ENCODE measurements at regions not wholly inside any gene's neighbourhood (a gene's known extent, or its start where the extent isn't known, plus 50 kb on each side); places are given as distances from the start of the nearest gene placed in this dataset.

GRCh38 chr11:128357073-128357472, 230.3 kb downstream of the ETS1 start:
- Histone ChIP-seq H3K4me2 (ENCODE audit: low read depth, low read length) (no peak overlapping the region), H2AK9ac (replicated peaks; ENCODE audit: low read depth, low read length, poor library complexity) (no peak overlapping the region), H3K14ac (replicated peaks; ENCODE audit: low read depth, low read length) (no peak overlapping the region), H2BK5ac (ENCODE audit: low read depth, low read length, poor library complexity, severe bottlenecking) (no peak overlapping the region), H3K36me3 (ENCODE audit: control insufficient read depth, insufficient read depth, low read length) (no peaks in the 10 kb centered on the region), H3K9me3 (ENCODE audit: control insufficient read depth, insufficient read depth, low read length) (no peaks in the 10 kb centered on the region), H2BK120ac (ENCODE audit: low read depth, low read length) (no peak overlapping the region), H3K27me3 (ENCODE audit: control insufficient read depth, insufficient read depth, low read length) (no peaks in the 10 kb centered on the region), H3K27ac (ENCODE audit: insufficient read depth, low read length) (no peak overlapping the region), H3K4ac (ENCODE audit: low read depth, low read length) (no peak overlapping the region), H2BK15ac (ENCODE audit: low read depth, low read length) (no peak overlapping the region), H3K4me1 (ENCODE audit: control insufficient read depth, insufficient read depth, low read length) (peaks cover 22% of the 10 kb centered on the region), H2AFZ (replicated peaks; ENCODE audit: low read length, poor library complexity) (no peak overlapping the region), H4K8ac (ENCODE audit: low read depth in 2 of 2, low read length in 2 of 2) (no peak overlapping the region), H3K79me1 (ENCODE audit: low read depth in 1 of 2, low read length in 2 of 2) (no peaks in the 10 kb centered on the region), H4K20me1 (ENCODE audit: insufficient read depth, low read length) (no peaks in the 10 kb centered on the region), H2BK20ac (ENCODE audit: low read depth, low read length) (no peak overlapping the region; the same call in 1 of the 2 replicates), H3K56ac (ENCODE audit: extremely low read depth, insufficient read depth, low read length) (no peak overlapping the region), H3K9ac (ENCODE audit: low read depth, low read length) (no peak overlapping the region), H3K18ac (ENCODE audit: low read depth, low read length) (no peak overlapping the region), H4K91ac (ENCODE audit: insufficient read depth, low read depth, low read length) (no peak overlapping the region), H3K9me1 (ENCODE audit: insufficient read depth, low read length) (peaks cover 17% of the 10 kb centered on the region), H3K23ac (ENCODE audit: low read depth, low read length) (no peak overlapping the region), H3K4me3 (ENCODE audit: insufficient read depth, low read depth, low read length) (no peak overlapping the region), H4K5ac (ENCODE audit: low read depth, low read length) (no peak overlapping the region), H2AK5ac (ENCODE audit: low read depth, low read length) (no peak overlapping the region)
- ChIA-PET POLR2A (ENCODE audit: unreplicated experiment) (no interaction called here), CTCF (interaction anchor here (0.7 kb wide), 1 partner anchor 10 kb away, joined by 3 read pairs; no protein-coding TSS in a partner anchor)
- TF ChIP-seq RFX5 (IDR thresholded peaks at IDR 0.05; ENCODE audit: low read depth, low read length) (no peak), BHLHE40 (IDR thresholded peaks at IDR 0.05; ENCODE audit: low read depth, low read length) (no peak), RAD21 (IDR thresholded peaks at IDR 0.05; ENCODE audit: low read length) (no peak), SMC3 (IDR thresholded peaks at IDR 0.05; ENCODE audit: low read depth, low read length) (no peak), MAFK (IDR thresholded peaks at IDR 0.05; ENCODE audit: low read depth, low read length) (no peak), NFE2L2 (IDR thresholded peaks at IDR 0.05; ENCODE audit: low read depth, low read length) (no peak), CHD1 (IDR thresholded peaks at IDR 0.05; ENCODE audit: low read depth, low read length) (no peak), POLR2A (IDR thresholded peaks at IDR 0.05; ENCODE audit: low read depth, low read length) (no peak), MAZ (IDR thresholded peaks at IDR 0.05; ENCODE audit: borderline replicate concordance, low read depth, low read length) (no peak), MXI1 (IDR thresholded peaks at IDR 0.05; ENCODE audit: borderline replicate concordance, low read depth, low read length) (no peak)
- TF ChIP-seq, protein P1, sequence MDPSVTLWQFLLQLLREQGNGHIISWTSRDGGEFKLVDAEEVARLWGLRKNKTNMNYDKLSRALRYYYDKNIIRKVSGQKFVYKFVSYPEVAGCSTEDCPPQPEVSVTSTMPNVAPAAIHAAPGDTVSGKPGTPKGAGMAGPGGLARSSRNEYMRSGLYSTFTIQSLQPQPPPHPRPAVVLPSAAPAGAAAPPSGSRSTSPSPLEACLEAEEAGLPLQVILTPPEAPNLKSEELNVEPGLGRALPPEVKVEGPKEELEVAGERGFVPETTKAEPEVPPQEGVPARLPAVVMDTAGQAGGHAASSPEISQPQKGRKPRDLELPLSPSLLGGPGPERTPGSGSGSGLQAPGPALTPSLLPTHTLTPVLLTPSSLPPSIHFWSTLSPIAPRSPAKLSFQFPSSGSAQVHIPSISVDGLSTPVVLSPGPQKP (IDR thresholded peaks at IDR 0.05; ENCODE audit: borderline replicate concordance, low read depth, low read length), result no peak
- intact Hi-C loops (cut with micrococcal nuclease), result no loop called here
- DNase-seq, result no peak
- no TSS peak for BruUV-seq (replicated peaks)
- WGBS, 2 experiments (ENCODE audit: extremely low coverage in 2 of 2, insufficient read length in 1 of 2), result 0% methylated on average over 1 of the region's 5 CpGs; no CpG with 5 or more reads in 1 of the 2 experiments
- in situ Hi-C loops (cut with MboI; ENCODE audit: low sequenced_read_pairs), result no loop called here
- dilution Hi-C loops (cut with HindIII; ENCODE audit: low sequenced_read_pairs, unreplicated experiment), result no loop called here
- ATAC-seq (ENCODE audit: low read depth), result no peak
